H1 (cell line): ENCODE measurements at regions not wholly inside any gene's neighbourhood (a gene's known extent, or its start where the extent isn't known, plus 50 kb on each side); places are given as distances from the start of the nearest gene placed in this dataset.

Experiments used
- CTCF ChIA-PET: fragments of 300-600 bp; sonication (Branson Sonifier 250); formaldehyde crosslinking; loops from one replicate; lab custom pipeline; 2021; ENCODE audit not compliant: partially characterized antibody; lab: Charles Lee
- POLR2A ChIA-PET: fragments of 300-600 bp; sonication (Branson Sonifier 250); formaldehyde crosslinking; loops from one replicate; lab custom pipeline; 2021; ENCODE audit warnings: inconsistent platforms; ENCODE audit not compliant: partially characterized antibody; lab: Charles Lee
- DNase-seq, 2 experiments: peaks; one replicate each; pipeline versions ENCODE4 v3.0.0 to v3.0.0-alpha.2; 2010 to 2022; ENCODE audit warnings: low spot score in 2 of 2, low read depth in 1 of 2, mixed read lengths in 1 of 2
- FAIRE-seq: peaks from 2 replicates; lab custom pipeline; 2011; peaks lifted over from hg19 to GRCh38; lab: Jason Lieb, UNC
- H2AFZ ChIP-seq: 2 replicates; pipeline ENCODE4 v1.8.1; 2012; ENCODE audit warnings: low read length, inconsistent platforms
- H2AK5ac ChIP-seq: 2 replicates; pipeline ENCODE4 v1.6.1; 2013; ENCODE audit warnings: low read depth, low read length
- H2BK120ac ChIP-seq: replicated peaks from 2 replicates; pipeline ENCODE3; 2013; ENCODE audit warnings: low read depth, low read length, inconsistent platforms
- H2BK12ac ChIP-seq: 2 replicates; pipeline ENCODE4 v1.6.1; 2013; ENCODE audit warnings: low read depth, low read length
- H2BK15ac ChIP-seq: 2 replicates; pipeline ENCODE4 v1.6.1; 2013; ENCODE audit warnings: low read length
- H2BK20ac ChIP-seq: 2 replicates; pipeline ENCODE4 v1.6.1; 2013; ENCODE audit warnings: low read length
- H2BK5ac ChIP-seq: 2 replicates; pipeline ENCODE4 v1.6.1; 2013; ENCODE audit warnings: low read depth, low read length
- H3K14ac ChIP-seq: 2 replicates; pipeline ENCODE4 v1.6.1; 2013; ENCODE audit warnings: inconsistent platforms; ENCODE audit not compliant: insufficient read length
- H3K18ac ChIP-seq: 2 replicates; pipeline ENCODE4 v1.6.1; 2013; ENCODE audit warnings: low read length; ENCODE audit errors: extremely low read depth
- H3K23ac ChIP-seq: 2 replicates; pipeline ENCODE4 v1.6.1; 2013; ENCODE audit warnings: inconsistent platforms; ENCODE audit not compliant: insufficient read length
- H3K23me2 ChIP-seq: 2 replicates; pipeline ENCODE4 v1.6.1; 2013; ENCODE audit warnings: low read depth, low read length
- H3K27ac ChIP-seq: 2 replicates; pipeline ENCODE4 v1.6.1; 2011; ENCODE audit warnings: low read depth, low read length, inconsistent platforms
- H3K27me3 ChIP-seq, 4 experiments: replicated peaks in 1 of 4; 1 replicate in 1 of 4; 2 replicates in 3 of 4; pipeline versions ENCODE4 v1.6.1 to v1.8.1; 2011 to 2013; ENCODE audit warnings: low read length in 3 of 4, mild to moderate bottlenecking in 3 of 4, inconsistent platforms in 2 of 4, mixed read lengths in 2 of 4, moderate library complexity in 1 of 4; ENCODE audit not compliant: control insufficient read depth in 3 of 4, insufficient read depth in 3 of 4; ENCODE audit errors: extremely low read depth in 1 of 4
- H3K36me3 ChIP-seq, 4 experiments: 2 replicates each; pipeline versions ENCODE4 v1.6.1 to v1.8.1; 2011 to 2013; ENCODE audit warnings: mild to moderate bottlenecking in 4 of 4, low read length in 3 of 4, moderate library complexity in 2 of 4, control low read depth in 1 of 4, inconsistent platforms in 1 of 4; ENCODE audit not compliant: insufficient read depth in 4 of 4, control insufficient read depth in 2 of 4
- H3K4ac ChIP-seq: replicated peaks from 2 replicates; pipeline ENCODE3; 2013; ENCODE audit warnings: low read length, low read depth, mixed read lengths, inconsistent platforms; ENCODE audit not compliant: insufficient read length
- H3K4me1 ChIP-seq, 4 experiments: replicated peaks in 1 of 4; 1 replicate in 1 of 4; 2 replicates in 3 of 4; pipeline versions ENCODE4 v1.6.1 to v1.8.1; 2011 to 2013; ENCODE audit warnings: low read length in 3 of 4, inconsistent platforms in 2 of 4, mixed read lengths in 1 of 4; ENCODE audit not compliant: insufficient read depth in 4 of 4, control insufficient read depth in 3 of 4
- H3K4me2 ChIP-seq, 2 experiments: 2 replicates each; pipeline versions ENCODE4 v1.6.1 to v1.8.1; 2011 to 2013; ENCODE audit warnings: low read depth in 2 of 2, low read length in 2 of 2, control low read depth in 1 of 2, inconsistent platforms in 1 of 2, mild to moderate bottlenecking in 1 of 2; ENCODE audit not compliant: insufficient read depth in 1 of 2
- H3K4me3 ChIP-seq, 4 experiments: fragments of 200-600, 300-600 bp in 1 of 4; sonication (generic), shearing (Covaris generic), sonication (Bioruptor Twin) in 1 of 4; 2 replicates each; pipeline versions ENCODE4 v1.5.1 to v1.8.1; 2011 to 2016; ENCODE audit warnings: low read length in 4 of 4, low read depth in 3 of 4, control low read depth in 2 of 4, inconsistent platforms in 2 of 4, mild to moderate bottlenecking in 2 of 4, mixed read lengths in 1 of 4, moderate library complexity in 1 of 4; ENCODE audit not compliant: insufficient read depth in 2 of 4; ENCODE audit errors: extremely low read depth in 1 of 4
- H3K56ac ChIP-seq: replicated peaks from 2 replicates; pipeline ENCODE3; 2013; ENCODE audit warnings: low read depth, mild to moderate bottlenecking, mixed read lengths, low read length, inconsistent platforms; ENCODE audit not compliant: insufficient read length
- H3K79me1 ChIP-seq: 2 replicates; pipeline ENCODE4 v1.6.1; 2013; ENCODE audit warnings: low read depth, low read length, control low read depth
- H3K79me2 ChIP-seq, 2 experiments: 2 replicates each; pipeline versions ENCODE4 v1.6.1 to v1.8.1; 2012 to 2013; ENCODE audit warnings: low read length in 2 of 2, mild to moderate bottlenecking in 2 of 2, inconsistent platforms in 1 of 2; ENCODE audit not compliant: insufficient read depth in 2 of 2, control insufficient read depth in 1 of 2
- H3K9ac ChIP-seq, 4 experiments: replicated peaks in 1 of 4; 1 replicate in 1 of 4; 2 replicates in 3 of 4; pipeline versions ENCODE4 v1.6.1 to v1.8.1; 2011 to 2013; ENCODE audit warnings: low read depth in 3 of 4, low read length in 3 of 4, control low read depth in 2 of 4, mild to moderate bottlenecking in 2 of 4, moderate library complexity in 2 of 4, inconsistent platforms in 1 of 4; ENCODE audit errors: extremely low read depth in 1 of 4
- H3K9me3 ChIP-seq, 2 experiments: 2 replicates each; pipeline versions ENCODE4 v1.6.1 to v1.8.1; 2012 to 2013; ENCODE audit warnings: mild to moderate bottlenecking in 2 of 2, moderate library complexity in 2 of 2, control low read depth in 1 of 2, inconsistent platforms in 1 of 2, low read depth in 1 of 2, low read length in 1 of 2, mixed read lengths in 1 of 2; ENCODE audit not compliant: insufficient read depth in 2 of 2
- H4K20me1 ChIP-seq, 2 experiments: replicated peaks in 1 of 2; 2 replicates each; pipeline versions ENCODE3 to v1.8.1; 2011 to 2013; ENCODE audit warnings: inconsistent platforms in 2 of 2, low read length in 2 of 2, mild to moderate bottlenecking in 1 of 2; ENCODE audit not compliant: insufficient read depth in 2 of 2, control insufficient read depth in 1 of 2
- H4K5ac ChIP-seq: 2 replicates; pipeline ENCODE4 v1.6.1; 2013; ENCODE audit warnings: low read length, low read depth, mixed read lengths, inconsistent platforms; ENCODE audit not compliant: insufficient read length
- H4K8ac ChIP-seq: 2 replicates; pipeline ENCODE4 v1.8.0; 2013; ENCODE audit warnings: mild to moderate bottlenecking, moderate library complexity, low read length, inconsistent platforms; ENCODE audit not compliant: insufficient read depth; ENCODE audit errors: extremely low read depth
- H4K91ac ChIP-seq: replicated peaks from 2 replicates; pipeline ENCODE3; 2013; ENCODE audit warnings: low read length, mixed read lengths, inconsistent platforms; ENCODE audit not compliant: insufficient read length
- SIN3A ChIP-seq, 2 experiments: IDR thresholded peaks in 1 of 2; conservative IDR thresholded peaks in 1 of 2; 2 replicates each; pipeline ENCODE4 v1.6.1; 2011 to 2012; ENCODE audit warnings: low read length in 2 of 2, improper control_type of control experiment in 1 of 2, low read depth in 1 of 2, mild to moderate bottlenecking in 1 of 2
- SP1 ChIP-seq: IDR thresholded peaks from 2 replicates; pipeline ENCODE4 v1.6.1; 2011; ENCODE audit warnings: low read depth, low read length
- WGBS, 2 experiments: shearing (Covaris generic) in 1 of 2; methylation state at CpG; one replicate each; pipeline versions ENCODE4 v1.1.6 to v1.1.7; 2013 to 2015; ENCODE audit warnings: low lambda C conversion rate in 2 of 2, mixed read lengths in 2 of 2, inconsistent platforms in 1 of 2, low coverage in 1 of 2, missing lambda C conversion rate in 1 of 2; ENCODE audit not compliant: insufficient replicate concordance in 2 of 2, insufficient coverage in 1 of 2, insufficient read length in 1 of 2; ENCODE audit errors: extremely low coverage in 1 of 2, missing lambda C conversion rate in 1 of 2; 5-methylcytosine and 5-hydroxymethylcytosine counted together

DNA sequence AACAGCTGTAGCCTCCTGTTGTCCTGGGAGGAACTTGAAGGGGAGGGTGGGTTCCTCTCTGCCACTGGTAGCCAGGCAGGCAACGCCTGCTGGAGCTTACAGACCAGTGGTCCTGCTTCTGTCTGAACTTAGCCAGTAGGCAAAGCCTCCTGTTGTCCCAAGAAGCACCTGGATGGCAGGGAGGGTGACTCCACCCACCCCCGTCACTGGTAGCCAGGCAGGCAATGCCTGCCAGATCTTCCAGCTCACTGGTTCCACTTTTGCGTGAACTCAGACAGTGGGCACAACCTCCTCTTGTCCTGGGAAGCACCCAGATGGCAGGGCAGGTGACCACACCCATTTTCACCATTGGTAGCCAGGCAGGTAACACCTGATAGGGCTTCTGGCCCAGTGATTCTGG is 203.5 kb upstream of the DIPK2B start:
- H2AK5ac ChIP-seq = no peak overlapping the region
- POLR2A ChIA-PET = no interaction called here
- WGBS, 2 experiments = 100% methylated on average over 3 of the region's 3 CpGs; no CpG with 5 or more reads in 1 of the 2 experiments

More for the DNA sequence above, 203.5 kb upstream of the DIPK2B start:
- Histone ChIP-seq H4K20me1 (no peaks in the 10 kb centered on the region), H3K4me1 (peaks cover 0 to 10% (median 4%) of the 10 kb centered on the region in 4 experiments; a peak in 3 of 7 replicates), H3K4ac (no peak overlapping the region), H2BK15ac (no peak overlapping the region), H4K5ac (no peak overlapping the region), H2BK20ac (0 out of 2 replicates have a peak overlapping the region, but pooled peaks have one; percentile 18), H3K36me3 (no peaks in the 10 kb centered on the region), H3K4me2 (no peak overlapping the region), H3K79me1 (no peaks in the 10 kb centered on the region), H2BK5ac (no peak overlapping the region), H4K91ac (peak overlapping the region; percentile 6), H2BK120ac (peak overlapping the region; percentile 22), H2AFZ (no peak overlapping the region), H3K4me3 (no peak overlapping the region), H2BK12ac (0 out of 2 replicates have a peak overlapping the region, but pooled peaks have one; percentile 39), H3K18ac (no peak overlapping the region; the same call in none of the 2 replicates), H3K23me2 (no peaks in the 10 kb centered on the region), H3K27ac (no peak overlapping the region), H4K8ac (no peak overlapping the region), H3K56ac (no peak overlapping the region), H3K14ac (no peak overlapping the region), H3K9ac (no peak overlapping the region), H3K79me2 (no peaks in the 10 kb centered on the region), H3K27me3 (no peaks in the 10 kb centered on the region), H3K9me3 (no peaks in the 10 kb centered on the region), H3K23ac (no peak overlapping the region)
- CTCF ChIA-PET = no interaction called here
- no peak for DNase-seq
- no peak for TF ChIP-seq SP1
- no peak for TF ChIP-seq SIN3A (conservative IDR thresholded peaks at IDR 0.05 in 1 of 2, IDR thresholded peaks at IDR 0.05 in 1 of 2; ENCODE audit: low read depth in 1 of 2, low read length in 2 of 2)
- FAIRE-seq = no peak
